K562 (cell line): ENCODE measurements at regions not wholly inside any gene's neighbourhood (a gene's known extent, or its start where the extent isn't known, plus 50 kb on each side); places are given as distances from the start of the nearest gene placed in this dataset.
A peak's percentile ranks its signal among the peaks of the same experiment; 100 is the strongest.

ENCODE experiments used
- BMI1 ChIP-seq: fragments of 150-350 bp; IDR thresholded peaks from 2 replicates; pipeline ENCODE4 v1.6.1; 2014; ENCODE audit warnings: low read length
- CXXC5 ChIP-seq: fragments of 250-450 bp; sonication (Bioruptor Pico); IDR thresholded peaks from 2 replicates; pipeline ENCODE4 v1.8.0; 2022; ENCODE audit warnings: inconsistent platforms, mild to moderate bottlenecking, moderate library complexity
- EZH2 ChIP-seq: IDR thresholded peaks from 2 replicates; pipeline ENCODE4 v1.6.1; 2012; ENCODE audit warnings: low read depth, mild to moderate bottlenecking, inconsistent platforms, low read length, borderline replicate concordance
- KDM2B ChIP-seq: fragments of 250-450 bp; sonication (Bioruptor Pico); IDR thresholded peaks from 2 replicates; pipeline ENCODE4 v1.8.0; 2021; ENCODE audit warnings: mild to moderate bottlenecking, moderate library complexity
- MAFG ChIP-seq: fragments of 450-650 bp; conservative IDR thresholded peaks from 2 replicates; pipeline ENCODE4 v1.6.1; 2016; ENCODE audit warnings: missing genetic modification characterization, missing compliant biosample characterization
- NFE2 ChIP-seq: IDR thresholded peaks from 2 replicates; pipeline ENCODE4 v1.6.1; 2014; ENCODE audit warnings: antibody characterized with exemption, low read depth
- PHB ChIP-seq: fragments of 250-450 bp; sonication (Bioruptor Pico); IDR thresholded peaks from 2 replicates; pipeline ENCODE4 v1.5.0; 2021
- SMAD4 ChIP-seq: fragments of 250-450 bp; sonication (Bioruptor Pico); conservative IDR thresholded peaks from 2 replicates; pipeline ENCODE4 v1.8.0; 2021; ENCODE audit warnings: inconsistent platforms, mild to moderate bottlenecking, moderate library complexity
- SPI1 ChIP-seq: IDR thresholded peaks from 2 replicates; pipeline ENCODE4 v1.6.1; 2011; ENCODE audit warnings: low read depth, low read length, control low read depth, borderline replicate concordance
- ZNF184 ChIP-seq: sonication (generic); formaldehyde crosslinking; IDR thresholded peaks from 2 replicates; pipeline ENCODE4 v1.5.0; 2020; ENCODE audit warnings: missing genetic modification reagents
- ZNF316 ChIP-seq: fragments of 450-650 bp; IDR thresholded peaks from 2 replicates; pipeline ENCODE4 v1.6.1; 2016
- ZZZ3 ChIP-seq: fragments of 450-650 bp; IDR thresholded peaks from 2 replicates; pipeline ENCODE4 v1.6.1; 2016; ENCODE audit warnings: antibody characterized with exemption, mild to moderate bottlenecking, moderate library complexity
- TF ChIP-seq, protein P1 (sequence below): fragments of 450-650 bp; IDR thresholded peaks from 2 replicates; pipeline ENCODE4 v1.6.1; 2016; ENCODE audit warnings: antibody characterized with exemption
- TF ChIP-seq, protein P2 (sequence below): fragments of 250-450 bp; sonication (Bioruptor Pico); IDR thresholded peaks from 2 replicates; pipeline ENCODE4 v1.8.0; 2022; ENCODE audit warnings: moderate library complexity, mild to moderate bottlenecking, inconsistent platforms
- TF ChIP-seq, protein P3 (sequence below): sonication (generic); IDR thresholded peaks from 2 replicates; pipeline ENCODE4 v1.6.1; 2016
- TF ChIP-seq, protein P4 (sequence below): fragments of 250-450 bp; sonication (Bioruptor Pico); IDR thresholded peaks from 2 replicates; pipeline ENCODE4 v1.5.0; 2021
- TF ChIP-seq, protein P5 (sequence below): fragments of 250-450 bp; sonication (Bioruptor Pico); IDR thresholded peaks from 2 replicates; pipeline ENCODE4 v1.5.0; 2020; ENCODE audit warnings: mild to moderate bottlenecking, borderline replicate concordance
- TF ChIP-seq, protein P6 (sequence below): fragments of 250-450 bp; sonication (Bioruptor Pico); IDR thresholded peaks from 2 replicates; pipeline ENCODE4 v1.9.0; 2021; ENCODE audit warnings: mild to moderate bottlenecking
- TF ChIP-seq, protein P7 (sequence below): fragments of 250-450 bp; sonication (Bioruptor Pico); IDR thresholded peaks from 2 replicates; pipeline ENCODE4 v1.8.0; 2021; ENCODE audit warnings: mild to moderate bottlenecking, moderate library complexity
- TF ChIP-seq, protein P8 (sequence below): fragments of 250-450 bp; sonication (Bioruptor Pico); IDR thresholded peaks from 2 replicates; pipeline ENCODE4 v1.5.0; 2022; ENCODE audit warnings: mild to moderate bottlenecking

DNA sequence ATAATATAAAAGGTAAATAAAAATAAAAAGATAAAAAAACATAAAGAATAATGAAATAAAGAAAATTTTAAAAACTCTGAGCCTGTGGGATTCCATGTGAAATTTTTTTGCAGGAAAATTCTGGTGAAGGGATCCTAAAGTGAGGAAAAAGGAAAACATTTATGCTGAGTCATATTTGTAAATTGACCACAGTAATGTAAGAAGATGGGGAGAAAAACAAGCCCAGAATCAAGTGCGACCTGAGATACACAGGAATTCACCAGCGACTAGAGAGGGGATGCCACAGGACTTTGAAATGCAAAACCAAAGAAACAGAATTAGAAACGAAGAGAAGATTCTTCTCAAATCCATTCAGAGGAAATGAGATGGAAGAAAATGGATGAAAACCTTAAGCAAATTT, 133.8 kb upstream of the PFKP start (continued):
- TF ChIP-seq, protein P1, sequence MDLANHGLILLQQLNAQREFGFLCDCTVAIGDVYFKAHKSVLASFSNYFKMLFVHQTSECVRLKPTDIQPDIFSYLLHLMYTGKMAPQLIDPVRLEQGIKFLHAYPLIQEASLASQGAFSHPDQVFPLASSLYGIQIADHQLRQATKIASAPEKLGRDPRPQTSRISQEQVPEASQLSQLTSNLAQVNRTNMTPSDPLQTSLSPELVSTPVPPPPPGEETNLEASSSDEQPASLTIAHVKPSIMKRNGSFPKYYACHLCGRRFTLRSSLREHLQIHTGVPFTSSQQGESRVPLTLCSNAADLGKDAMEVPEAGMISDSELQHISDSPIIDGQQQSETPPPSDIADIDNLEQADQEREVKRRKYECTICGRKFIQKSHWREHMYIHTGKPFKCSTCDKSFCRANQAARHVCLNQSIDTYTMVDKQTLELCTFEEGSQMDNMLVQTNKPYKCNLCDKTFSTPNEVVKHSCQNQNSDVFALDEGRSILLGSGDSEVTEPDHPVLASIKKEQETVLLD, result no peak
- TF ChIP-seq, protein P2, sequence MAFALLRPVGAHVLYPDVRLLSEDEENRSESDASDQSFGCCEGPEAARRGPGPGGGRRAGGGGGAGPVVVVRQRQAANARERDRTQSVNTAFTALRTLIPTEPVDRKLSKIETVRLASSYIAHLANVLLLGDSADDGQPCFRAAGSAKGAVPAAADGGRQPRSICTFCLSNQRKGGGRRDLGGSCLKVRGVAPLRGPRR, result no peak
- TF ChIP-seq PHB, result no peak
- TF ChIP-seq, protein P3, sequence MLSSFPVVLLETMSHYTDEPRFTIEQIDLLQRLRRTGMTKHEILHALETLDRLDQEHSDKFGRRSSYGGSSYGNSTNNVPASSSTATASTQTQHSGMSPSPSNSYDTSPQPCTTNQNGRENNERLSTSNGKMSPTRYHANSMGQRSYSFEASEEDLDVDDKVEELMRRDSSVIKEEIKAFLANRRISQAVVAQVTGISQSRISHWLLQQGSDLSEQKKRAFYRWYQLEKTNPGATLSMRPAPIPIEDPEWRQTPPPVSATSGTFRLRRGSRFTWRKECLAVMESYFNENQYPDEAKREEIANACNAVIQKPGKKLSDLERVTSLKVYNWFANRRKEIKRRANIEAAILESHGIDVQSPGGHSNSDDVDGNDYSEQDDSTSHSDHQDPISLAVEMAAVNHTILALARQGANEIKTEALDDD, result no peak
- TF ChIP-seq, protein P4, sequence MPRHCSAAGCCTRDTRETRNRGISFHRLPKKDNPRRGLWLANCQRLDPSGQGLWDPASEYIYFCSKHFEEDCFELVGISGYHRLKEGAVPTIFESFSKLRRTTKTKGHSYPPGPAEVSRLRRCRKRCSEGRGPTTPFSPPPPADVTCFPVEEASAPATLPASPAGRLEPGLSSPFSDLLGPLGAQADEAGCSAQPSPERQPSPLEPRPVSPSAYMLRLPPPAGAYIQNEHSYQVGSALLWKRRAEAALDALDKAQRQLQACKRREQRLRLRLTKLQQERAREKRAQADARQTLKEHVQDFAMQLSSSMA (CRISPR knock-in tag), result no peak
- no peak for TF ChIP-seq CXXC5
- TF ChIP-seq, protein P5, sequence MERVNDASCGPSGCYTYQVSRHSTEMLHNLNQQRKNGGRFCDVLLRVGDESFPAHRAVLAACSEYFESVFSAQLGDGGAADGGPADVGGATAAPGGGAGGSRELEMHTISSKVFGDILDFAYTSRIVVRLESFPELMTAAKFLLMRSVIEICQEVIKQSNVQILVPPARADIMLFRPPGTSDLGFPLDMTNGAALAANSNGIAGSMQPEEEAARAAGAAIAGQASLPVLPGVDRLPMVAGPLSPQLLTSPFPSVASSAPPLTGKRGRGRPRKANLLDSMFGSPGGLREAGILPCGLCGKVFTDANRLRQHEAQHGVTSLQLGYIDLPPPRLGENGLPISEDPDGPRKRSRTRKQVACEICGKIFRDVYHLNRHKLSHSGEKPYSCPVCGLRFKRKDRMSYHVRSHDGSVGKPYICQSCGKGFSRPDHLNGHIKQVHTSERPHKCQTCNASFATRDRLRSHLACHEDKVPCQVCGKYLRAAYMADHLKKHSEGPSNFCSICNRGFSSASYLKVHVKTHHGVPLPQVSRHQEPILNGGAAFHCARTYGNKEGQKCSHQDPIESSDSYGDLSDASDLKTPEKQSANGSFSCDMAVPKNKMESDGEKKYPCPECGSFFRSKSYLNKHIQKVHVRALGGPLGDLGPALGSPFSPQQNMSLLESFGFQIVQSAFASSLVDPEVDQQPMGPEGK (CRISPR knock-in tag), result no peak
- no peak for TF ChIP-seq KDM2B
- TF ChIP-seq, protein P6, sequence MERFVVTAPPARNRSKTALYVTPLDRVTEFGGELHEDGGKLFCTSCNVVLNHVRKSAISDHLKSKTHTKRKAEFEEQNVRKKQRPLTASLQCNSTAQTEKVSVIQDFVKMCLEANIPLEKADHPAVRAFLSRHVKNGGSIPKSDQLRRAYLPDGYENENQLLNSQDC (CRISPR knock-in tag), result no peak
- TF ChIP-seq SPI1, result no peak
- TF ChIP-seq SMAD4 (CRISPR knock-in tag), result no peak
- no peak for TF ChIP-seq BMI1
- TF ChIP-seq, protein P7, sequence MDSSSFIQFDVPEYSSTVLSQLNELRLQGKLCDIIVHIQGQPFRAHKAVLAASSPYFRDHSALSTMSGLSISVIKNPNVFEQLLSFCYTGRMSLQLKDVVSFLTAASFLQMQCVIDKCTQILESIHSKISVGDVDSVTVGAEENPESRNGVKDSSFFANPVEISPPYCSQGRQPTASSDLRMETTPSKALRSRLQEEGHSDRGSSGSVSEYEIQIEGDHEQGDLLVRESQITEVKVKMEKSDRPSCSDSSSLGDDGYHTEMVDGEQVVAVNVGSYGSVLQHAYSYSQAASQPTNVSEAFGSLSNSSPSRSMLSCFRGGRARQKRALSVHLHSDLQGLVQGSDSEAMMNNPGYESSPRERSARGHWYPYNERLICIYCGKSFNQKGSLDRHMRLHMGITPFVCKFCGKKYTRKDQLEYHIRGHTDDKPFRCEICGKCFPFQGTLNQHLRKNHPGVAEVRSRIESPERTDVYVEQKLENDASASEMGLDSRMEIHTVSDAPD, result no peak
- TF ChIP-seq, protein P8, sequence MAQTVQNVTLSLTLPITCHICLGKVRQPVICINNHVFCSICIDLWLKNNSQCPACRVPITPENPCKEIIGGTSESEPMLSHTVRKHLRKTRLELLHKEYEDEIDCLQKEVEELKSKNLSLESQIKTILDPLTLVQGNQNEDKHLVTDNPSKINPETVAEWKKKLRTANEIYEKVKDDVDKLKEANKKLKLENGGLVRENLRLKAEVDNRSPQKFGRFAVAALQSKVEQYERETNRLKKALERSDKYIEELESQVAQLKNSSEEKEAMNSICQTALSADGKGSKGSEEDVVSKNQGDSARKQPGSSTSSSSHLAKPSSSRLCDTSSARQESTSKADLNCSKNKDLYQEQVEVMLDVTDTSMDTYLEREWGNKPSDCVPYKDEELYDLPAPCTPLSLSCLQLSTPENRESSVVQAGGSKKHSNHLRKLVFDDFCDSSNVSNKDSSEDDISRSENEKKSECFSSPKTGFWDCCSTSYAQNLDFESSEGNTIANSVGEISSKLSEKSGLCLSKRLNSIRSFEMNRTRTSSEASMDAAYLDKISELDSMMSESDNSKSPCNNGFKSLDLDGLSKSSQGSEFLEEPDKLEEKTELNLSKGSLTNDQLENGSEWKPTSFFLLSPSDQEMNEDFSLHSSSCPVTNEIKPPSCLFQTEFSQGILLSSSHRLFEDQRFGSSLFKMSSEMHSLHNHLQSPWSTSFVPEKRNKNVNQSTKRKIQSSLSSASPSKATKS (CRISPR knock-in tag), result no peak
- TF ChIP-seq ZZZ3, result no peak
- TF ChIP-seq NFE2, result peak; percentile 22; the same call in 1 of the 2 replicates
- TF ChIP-seq ZNF316, result peak; percentile 71
- TF ChIP-seq ZNF184, result no peak
- no peak for TF ChIP-seq EZH2
- TF ChIP-seq MAFG (tag), result peak; percentile 79
